ENCODE measurements at regions not wholly inside any gene's neighbourhood (a gene's known extent, or its start where the extent isn't known, plus 50 kb on each side); places are given as distances from the start of the nearest gene placed in this dataset.
A peak's percentile ranks its signal among the peaks of the same experiment; 100 is the strongest.

DNA sequence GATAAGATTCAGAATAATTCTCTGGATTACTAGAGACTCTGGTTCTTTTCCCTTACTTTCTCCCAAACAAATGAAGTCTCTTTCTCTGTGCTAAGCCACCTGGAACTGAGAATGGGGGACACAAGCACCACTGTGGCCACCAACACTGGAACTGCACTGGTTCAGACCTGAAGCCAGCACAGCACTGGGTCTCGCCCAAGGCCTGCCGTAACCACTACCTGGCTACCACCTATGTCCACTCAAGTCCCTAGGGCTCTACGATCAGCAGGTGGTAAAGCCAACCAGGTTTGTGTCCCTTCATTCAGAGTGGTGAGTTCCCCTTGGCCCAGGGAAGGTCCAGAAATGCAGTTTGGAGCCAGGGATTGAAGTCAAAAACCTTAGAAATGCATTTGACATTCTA is 626.2 kb downstream of the DIAPH3 start (continued):
- TF ChIP-seq, protein P1, sequence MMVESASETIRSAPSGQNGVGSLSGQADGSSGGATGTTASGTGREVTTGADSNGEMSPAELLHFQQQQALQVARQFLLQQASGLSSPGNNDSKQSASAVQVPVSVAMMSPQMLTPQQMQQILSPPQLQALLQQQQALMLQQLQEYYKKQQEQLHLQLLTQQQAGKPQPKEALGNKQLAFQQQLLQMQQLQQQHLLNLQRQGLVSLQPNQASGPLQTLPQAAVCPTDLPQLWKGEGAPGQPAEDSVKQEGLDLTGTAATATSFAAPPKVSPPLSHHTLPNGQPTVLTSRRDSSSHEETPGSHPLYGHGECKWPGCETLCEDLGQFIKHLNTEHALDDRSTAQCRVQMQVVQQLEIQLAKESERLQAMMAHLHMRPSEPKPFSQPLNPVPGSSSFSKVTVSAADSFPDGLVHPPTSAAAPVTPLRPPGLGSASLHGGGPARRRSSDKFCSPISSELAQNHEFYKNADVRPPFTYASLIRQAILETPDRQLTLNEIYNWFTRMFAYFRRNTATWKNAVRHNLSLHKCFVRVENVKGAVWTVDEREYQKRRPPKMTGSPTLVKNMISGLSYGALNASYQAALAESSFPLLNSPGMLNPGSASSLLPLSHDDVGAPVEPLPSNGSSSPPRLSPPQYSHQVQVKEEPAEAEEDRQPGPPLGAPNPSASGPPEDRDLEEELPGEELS (CRISPR knock-in tag; IDR thresholded peaks at IDR 0.05) = no peak
- no peak for TF ChIP-seq IRF2 (CRISPR knock-in tag; IDR thresholded peaks at IDR 0.05; ENCODE audit: borderline replicate concordance, low read depth)
- no peak for TF ChIP-seq ETV6 (CRISPR knock-in tag; IDR thresholded peaks at IDR 0.05)
- TF ChIP-seq, protein P2, sequence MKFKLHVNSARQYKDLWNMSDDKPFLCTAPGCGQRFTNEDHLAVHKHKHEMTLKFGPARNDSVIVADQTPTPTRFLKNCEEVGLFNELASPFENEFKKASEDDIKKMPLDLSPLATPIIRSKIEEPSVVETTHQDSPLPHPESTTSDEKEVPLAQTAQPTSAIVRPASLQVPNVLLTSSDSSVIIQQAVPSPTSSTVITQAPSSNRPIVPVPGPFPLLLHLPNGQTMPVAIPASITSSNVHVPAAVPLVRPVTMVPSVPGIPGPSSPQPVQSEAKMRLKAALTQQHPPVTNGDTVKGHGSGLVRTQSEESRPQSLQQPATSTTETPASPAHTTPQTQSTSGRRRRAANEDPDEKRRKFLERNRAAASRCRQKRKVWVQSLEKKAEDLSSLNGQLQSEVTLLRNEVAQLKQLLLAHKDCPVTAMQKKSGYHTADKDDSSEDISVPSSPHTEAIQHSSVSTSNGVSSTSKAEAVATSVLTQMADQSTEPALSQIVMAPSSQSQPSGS (CRISPR knock-in tag; IDR thresholded peaks at IDR 0.05; ENCODE audit: borderline replicate concordance, low read depth) = no peak
- TF ChIP-seq, protein P3, sequence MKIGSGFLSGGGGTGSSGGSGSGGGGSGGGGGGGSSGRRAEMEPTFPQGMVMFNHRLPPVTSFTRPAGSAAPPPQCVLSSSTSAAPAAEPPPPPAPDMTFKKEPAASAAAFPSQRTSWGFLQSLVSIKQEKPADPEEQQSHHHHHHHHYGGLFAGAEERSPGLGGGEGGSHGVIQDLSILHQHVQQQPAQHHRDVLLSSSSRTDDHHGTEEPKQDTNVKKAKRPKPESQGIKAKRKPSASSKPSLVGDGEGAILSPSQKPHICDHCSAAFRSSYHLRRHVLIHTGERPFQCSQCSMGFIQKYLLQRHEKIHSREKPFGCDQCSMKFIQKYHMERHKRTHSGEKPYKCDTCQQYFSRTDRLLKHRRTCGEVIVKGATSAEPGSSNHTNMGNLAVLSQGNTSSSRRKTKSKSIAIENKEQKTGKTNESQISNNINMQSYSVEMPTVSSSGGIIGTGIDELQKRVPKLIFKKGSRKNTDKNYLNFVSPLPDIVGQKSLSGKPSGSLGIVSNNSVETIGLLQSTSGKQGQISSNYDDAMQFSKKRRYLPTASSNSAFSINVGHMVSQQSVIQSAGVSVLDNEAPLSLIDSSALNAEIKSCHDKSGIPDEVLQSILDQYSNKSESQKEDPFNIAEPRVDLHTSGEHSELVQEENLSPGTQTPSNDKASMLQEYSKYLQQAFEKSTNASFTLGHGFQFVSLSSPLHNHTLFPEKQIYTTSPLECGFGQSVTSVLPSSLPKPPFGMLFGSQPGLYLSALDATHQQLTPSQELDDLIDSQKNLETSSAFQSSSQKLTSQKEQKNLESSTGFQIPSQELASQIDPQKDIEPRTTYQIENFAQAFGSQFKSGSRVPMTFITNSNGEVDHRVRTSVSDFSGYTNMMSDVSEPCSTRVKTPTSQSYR (CRISPR knock-in tag; IDR thresholded peaks at IDR 0.05) = no peak
- no peak for TF ChIP-seq ZNF317 (CRISPR knock-in tag; IDR thresholded peaks at IDR 0.05; ENCODE audit: borderline replicate concordance, low read depth)
- TF ChIP-seq ATF1 (CRISPR knock-in tag; IDR thresholded peaks at IDR 0.05) = no peak

DNA sequence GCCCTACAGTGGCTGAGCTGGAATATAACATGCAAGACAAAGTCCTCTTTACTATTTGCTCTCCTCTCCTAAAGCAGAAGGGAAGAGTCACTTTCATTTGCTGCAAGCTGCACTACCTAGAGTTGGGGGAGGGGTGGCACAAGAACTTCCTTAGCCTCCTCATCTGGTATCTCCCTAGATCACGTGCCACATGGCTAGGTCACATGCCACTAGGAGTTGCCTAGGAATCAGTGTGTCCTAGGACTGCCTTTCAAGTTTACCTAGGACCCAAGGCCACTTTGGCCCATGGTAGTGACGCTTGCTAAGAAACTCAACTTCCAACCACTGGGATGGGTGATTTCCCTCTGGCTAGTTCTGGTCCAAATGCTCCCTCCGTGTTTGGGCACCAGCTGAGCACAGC is 625.2 kb downstream of the DIAPH3 start:
- Mint-ChIP-seq H3K27ac (no peak overlapping the region), H3K4me1 (peaks cover 37% of the 10 kb centered on the region), H3K4me3 (no peak overlapping the region), H3K9me3 (no peaks in the 10 kb centered on the region), H3K36me3 (no peaks in the 10 kb centered on the region), H3K27me3 (ENCODE audit: low read depth) (no peaks in the 10 kb centered on the region; the same call in 1 of the 2 replicates)
- ATAC-seq = no peak
- ChIA-PET CTCF (interaction anchor here (1.2 kb wide), 1 partner anchor 61 kb away, joined by 4 read pairs; no protein-coding TSS in a partner anchor), POLR2A (no interaction called here)
- no peak for DNase-seq (ENCODE audit: low spot score)
- no peak for TF ChIP-seq SOX15 (CRISPR knock-in tag; IDR thresholded peaks at IDR 0.05)
- TF ChIP-seq, protein P4, sequence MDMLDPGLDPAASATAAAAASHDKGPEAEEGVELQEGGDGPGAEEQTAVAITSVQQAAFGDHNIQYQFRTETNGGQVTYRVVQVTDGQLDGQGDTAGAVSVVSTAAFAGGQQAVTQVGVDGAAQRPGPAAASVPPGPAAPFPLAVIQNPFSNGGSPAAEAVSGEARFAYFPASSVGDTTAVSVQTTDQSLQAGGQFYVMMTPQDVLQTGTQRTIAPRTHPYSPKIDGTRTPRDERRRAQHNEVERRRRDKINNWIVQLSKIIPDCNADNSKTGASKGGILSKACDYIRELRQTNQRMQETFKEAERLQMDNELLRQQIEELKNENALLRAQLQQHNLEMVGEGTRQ (CRISPR knock-in tag; IDR thresholded peaks at IDR 0.05) = peak; percentile 29; the same call in 1 of the 2 replicates

DNA sequence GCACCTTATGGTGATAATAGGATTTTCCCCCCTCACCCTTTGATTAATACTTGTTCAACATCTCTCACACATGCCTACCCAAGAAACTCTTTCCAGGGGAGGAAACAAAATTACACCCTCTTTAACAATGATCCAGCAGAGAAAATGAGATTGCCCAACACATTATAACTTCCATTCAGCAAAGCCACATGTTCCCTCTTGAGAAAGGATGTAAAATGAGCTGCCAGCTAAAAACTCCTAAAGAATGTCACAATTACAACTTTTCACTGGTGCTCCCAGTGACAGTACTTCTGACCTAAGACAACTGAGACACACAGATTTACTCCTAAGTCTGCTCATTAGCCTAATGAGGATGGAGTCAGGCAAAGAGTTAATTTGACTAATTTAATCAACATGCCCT is 621.4 kb downstream of the DIAPH3 start:
- no peak for DNase-seq (ENCODE audit: low spot score)
- Mint-ChIP-seq H3K4me1 (peaks cover 31% of the 10 kb centered on the region), H3K9me3 (peaks cover 6% of the 10 kb centered on the region; the same call in 1 of the 2 replicates), H3K27ac (no peak overlapping the region), H3K36me3 (no peaks in the 10 kb centered on the region), H3K27me3 (ENCODE audit: low read depth) (no peaks in the 10 kb centered on the region; the same call in 1 of the 2 replicates), H3K4me3 (no peak overlapping the region)
- ATAC-seq = no peak
- ChIA-PET CTCF (interaction anchor here (1.3 kb wide), 1 partner anchor 11 kb away, joined by 4 read pairs; no protein-coding TSS in a partner anchor), POLR2A (no interaction called here)
- TF ChIP-seq ZNF317 (CRISPR knock-in tag; IDR thresholded peaks at IDR 0.05; ENCODE audit: borderline replicate concordance, low read depth) (no peak), ZNF416 (CRISPR knock-in tag; IDR thresholded peaks at IDR 0.05) (no peak), TCF7 (CRISPR knock-in tag; IDR thresholded peaks at IDR 0.05; ENCODE audit: low read depth) (no peak)
- TF ChIP-seq, protein P5, sequence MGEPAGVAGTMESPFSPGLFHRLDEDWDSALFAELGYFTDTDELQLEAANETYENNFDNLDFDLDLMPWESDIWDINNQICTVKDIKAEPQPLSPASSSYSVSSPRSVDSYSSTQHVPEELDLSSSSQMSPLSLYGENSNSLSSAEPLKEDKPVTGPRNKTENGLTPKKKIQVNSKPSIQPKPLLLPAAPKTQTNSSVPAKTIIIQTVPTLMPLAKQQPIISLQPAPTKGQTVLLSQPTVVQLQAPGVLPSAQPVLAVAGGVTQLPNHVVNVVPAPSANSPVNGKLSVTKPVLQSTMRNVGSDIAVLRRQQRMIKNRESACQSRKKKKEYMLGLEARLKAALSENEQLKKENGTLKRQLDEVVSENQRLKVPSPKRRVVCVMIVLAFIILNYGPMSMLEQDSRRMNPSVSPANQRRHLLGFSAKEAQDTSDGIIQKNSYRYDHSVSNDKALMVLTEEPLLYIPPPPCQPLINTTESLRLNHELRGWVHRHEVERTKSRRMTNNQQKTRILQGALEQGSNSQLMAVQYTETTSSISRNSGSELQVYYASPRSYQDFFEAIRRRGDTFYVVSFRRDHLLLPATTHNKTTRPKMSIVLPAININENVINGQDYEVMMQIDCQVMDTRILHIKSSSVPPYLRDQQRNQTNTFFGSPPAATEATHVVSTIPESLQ (CRISPR knock-in tag; IDR thresholded peaks at IDR 0.05) = no peak
- TF ChIP-seq, protein P6, sequence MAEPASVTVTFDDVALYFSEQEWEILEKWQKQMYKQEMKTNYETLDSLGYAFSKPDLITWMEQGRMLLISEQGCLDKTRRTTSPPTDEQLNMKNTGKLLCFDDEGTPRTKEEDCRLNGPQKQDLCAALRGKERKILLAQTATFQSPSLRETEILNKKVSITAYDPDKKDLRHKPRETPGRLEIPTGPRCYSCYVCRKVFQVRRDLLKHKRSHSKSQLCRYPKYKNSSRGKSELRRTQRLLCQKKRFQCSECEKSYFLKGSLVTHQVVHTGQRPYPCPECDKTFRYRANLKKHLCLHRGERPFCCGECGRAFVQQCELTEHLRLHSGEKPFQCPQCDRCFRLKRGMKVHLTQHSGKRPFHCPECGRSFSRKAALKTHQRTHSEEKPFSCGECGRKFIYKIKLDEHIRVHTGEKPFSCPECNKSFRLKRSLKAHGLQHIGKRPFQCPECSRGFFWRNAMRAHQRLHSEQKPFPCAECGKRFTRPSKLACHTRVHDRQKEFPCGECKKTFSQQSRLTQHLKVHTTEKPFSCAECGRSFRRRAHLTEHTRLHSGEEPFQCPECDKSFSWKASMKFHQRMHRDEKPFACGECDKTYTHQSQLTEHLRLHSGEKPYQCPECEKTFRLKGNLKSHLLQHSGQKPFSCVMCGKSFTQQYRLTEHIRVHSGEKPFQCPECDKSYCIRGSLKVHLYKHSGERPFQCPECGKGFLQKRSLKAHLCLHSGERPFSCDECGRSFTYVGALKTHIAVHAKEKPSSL (CRISPR knock-in tag; conservative IDR thresholded peaks at IDR 0.05) = no peak
- TF ChIP-seq, protein P7, sequence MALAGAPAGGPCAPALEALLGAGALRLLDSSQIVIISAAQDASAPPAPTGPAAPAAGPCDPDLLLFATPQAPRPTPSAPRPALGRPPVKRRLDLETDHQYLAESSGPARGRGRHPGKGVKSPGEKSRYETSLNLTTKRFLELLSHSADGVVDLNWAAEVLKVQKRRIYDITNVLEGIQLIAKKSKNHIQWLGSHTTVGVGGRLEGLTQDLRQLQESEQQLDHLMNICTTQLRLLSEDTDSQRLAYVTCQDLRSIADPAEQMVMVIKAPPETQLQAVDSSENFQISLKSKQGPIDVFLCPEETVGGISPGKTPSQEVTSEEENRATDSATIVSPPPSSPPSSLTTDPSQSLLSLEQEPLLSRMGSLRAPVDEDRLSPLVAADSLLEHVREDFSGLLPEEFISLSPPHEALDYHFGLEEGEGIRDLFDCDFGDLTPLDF (CRISPR knock-in tag; IDR thresholded peaks at IDR 0.05) = no peak
- TF ChIP-seq, protein P8, sequence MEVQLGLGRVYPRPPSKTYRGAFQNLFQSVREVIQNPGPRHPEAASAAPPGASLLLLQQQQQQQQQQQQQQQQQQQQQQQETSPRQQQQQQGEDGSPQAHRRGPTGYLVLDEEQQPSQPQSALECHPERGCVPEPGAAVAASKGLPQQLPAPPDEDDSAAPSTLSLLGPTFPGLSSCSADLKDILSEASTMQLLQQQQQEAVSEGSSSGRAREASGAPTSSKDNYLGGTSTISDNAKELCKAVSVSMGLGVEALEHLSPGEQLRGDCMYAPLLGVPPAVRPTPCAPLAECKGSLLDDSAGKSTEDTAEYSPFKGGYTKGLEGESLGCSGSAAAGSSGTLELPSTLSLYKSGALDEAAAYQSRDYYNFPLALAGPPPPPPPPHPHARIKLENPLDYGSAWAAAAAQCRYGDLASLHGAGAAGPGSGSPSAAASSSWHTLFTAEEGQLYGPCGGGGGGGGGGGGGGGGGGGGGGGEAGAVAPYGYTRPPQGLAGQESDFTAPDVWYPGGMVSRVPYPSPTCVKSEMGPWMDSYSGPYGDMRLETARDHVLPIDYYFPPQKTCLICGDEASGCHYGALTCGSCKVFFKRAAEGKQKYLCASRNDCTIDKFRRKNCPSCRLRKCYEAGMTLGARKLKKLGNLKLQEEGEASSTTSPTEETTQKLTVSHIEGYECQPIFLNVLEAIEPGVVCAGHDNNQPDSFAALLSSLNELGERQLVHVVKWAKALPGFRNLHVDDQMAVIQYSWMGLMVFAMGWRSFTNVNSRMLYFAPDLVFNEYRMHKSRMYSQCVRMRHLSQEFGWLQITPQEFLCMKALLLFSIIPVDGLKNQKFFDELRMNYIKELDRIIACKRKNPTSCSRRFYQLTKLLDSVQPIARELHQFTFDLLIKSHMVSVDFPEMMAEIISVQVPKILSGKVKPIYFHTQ (CRISPR knock-in tag; IDR thresholded peaks at IDR 0.05) = no peak

Measured in WTC11 (cell line).